SK-N-SH (cell line): ENCODE measurements at regions not wholly inside any gene's neighbourhood (a gene's known extent, or its start where the extent isn't known, plus 50 kb on each side); places are given as distances from the start of the nearest gene placed in this dataset.

Experiments used
- CTCF ChIA-PET: fragments of 300-600, 350-600 bp; formaldehyde crosslinking; extraction: SDS; loops from one replicate; lab custom pipeline; 2021; lab: Yijun Ruan, JAX
- POLR2A ChIA-PET: fragments of 350-600 bp; sonication (Branson Sonifier 250); formaldehyde crosslinking; extraction: SDS; loops from one replicate; lab custom pipeline; 2020; ENCODE audit warnings: antibody characterized with exemption, inconsistent platforms; lab: Yijun Ruan, JAX
- DNase-seq: peaks from one replicate; pipeline ENCODE4 v3.0.0; 2012
- H2AFZ ChIP-seq: fragments of 200-600 bp; sonication (generic); 2 replicates; pipeline ENCODE4 v1.8.1; 2016; ENCODE audit warnings: antibody characterized with exemption, mild to moderate bottlenecking, low read depth
- H3F3A ChIP-seq: fragments of 200-600 bp; sonication (generic); replicated peaks from 2 replicates; pipeline ENCODE3; 2016; ENCODE audit warnings: antibody characterized with exemption, mild to moderate bottlenecking; ENCODE audit not compliant: insufficient read depth
- H3K27ac ChIP-seq, 2 experiments: fragments of 200-500 bp in 1 of 2; fragments of 200-600 bp in 1 of 2; sonication (Bioruptor generic) in 1 of 2; sonication (generic), shearing (Covaris generic) in 1 of 2; 2 replicates each; pipeline versions ENCODE4 v1.5.1 to v1.6.1; 2014 to 2016; ENCODE audit warnings: low read depth in 2 of 2, inconsistent platforms in 1 of 2, low read length in 1 of 2, mild to moderate bottlenecking in 1 of 2, mixed read lengths in 1 of 2
- H3K27me3 ChIP-seq: fragments of 200-600 bp; sonication (generic), shearing (Covaris generic); 2 replicates; pipeline ENCODE4 v1.6.1; 2016; ENCODE audit warnings: mixed run types; ENCODE audit not compliant: insufficient read depth
- H3K36me3 ChIP-seq, 2 experiments: fragments of 200-500 bp in 1 of 2; fragments of 200-600 bp in 1 of 2; sonication (Bioruptor generic) in 1 of 2; sonication (generic) in 1 of 2; replicated peaks in 1 of 2; 2 replicates each; pipeline versions ENCODE3 to v1.5.1; 2014 to 2016; ENCODE audit warnings: low read length in 1 of 2, mild to moderate bottlenecking in 1 of 2; ENCODE audit not compliant: insufficient read depth in 2 of 2, control insufficient read depth in 1 of 2
- H3K4me1 ChIP-seq, 2 experiments: fragments of 200-500 bp in 1 of 2; fragments of 200-600 bp in 1 of 2; sonication (Bioruptor generic) in 1 of 2; sonication (generic), shearing (Covaris generic) in 1 of 2; 2 replicates each; pipeline versions ENCODE4 v1.5.1 to v1.6.1; 2014 to 2016; ENCODE audit warnings: low read depth in 1 of 2, low read length in 1 of 2, mixed run types in 1 of 2; ENCODE audit not compliant: insufficient read depth in 2 of 2, control insufficient read depth in 1 of 2
- H3K4me2 ChIP-seq: fragments of 200-600 bp; sonication (generic), shearing (Covaris generic); 2 replicates; pipeline ENCODE4 v1.6.1; 2017; ENCODE audit warnings: mixed run types
- H3K4me3 ChIP-seq, 2 experiments: fragments of 200-500 bp in 1 of 2; fragments of 200-600 bp in 1 of 2; sonication (Bioruptor generic) in 1 of 2; sonication (generic), shearing (Covaris generic) in 1 of 2; 2 replicates each; pipeline versions ENCODE4 v1.5.1 to v1.8.1; 2014 to 2016; ENCODE audit warnings: low read depth in 2 of 2, inconsistent platforms in 1 of 2, low read length in 1 of 2, mild to moderate bottlenecking in 1 of 2, mixed read lengths in 1 of 2, moderate library complexity in 1 of 2
- H3K79me2 ChIP-seq: fragments of 200-600 bp; sonication (generic); 2 replicates; pipeline ENCODE4 v1.8.1; 2017; ENCODE audit warnings: mild to moderate bottlenecking; ENCODE audit not compliant: insufficient read depth
- H3K9ac ChIP-seq: fragments of 200-600 bp; sonication (generic); 2 replicates; pipeline ENCODE4 v1.6.1; 2017; ENCODE audit warnings: mixed run types
- H3K9me2 ChIP-seq: fragments of 200-600 bp; sonication (generic); 2 replicates; pipeline ENCODE4 v1.6.1; 2017; ENCODE audit warnings: mixed run types
- H3K9me3 ChIP-seq: fragments of 200-600 bp; sonication (generic); 2 replicates; pipeline ENCODE4 v1.6.1; 2017; ENCODE audit warnings: mixed run types, mild to moderate bottlenecking, moderate library complexity
- H4K20me1 ChIP-seq: fragments of 200-600 bp; sonication (generic); 2 replicates; pipeline ENCODE4 v1.6.1; 2017; ENCODE audit warnings: mild to moderate bottlenecking, mixed run types; ENCODE audit not compliant: insufficient read depth
- CTCF ChIP-seq: fragments of 200-600 bp; sonication (generic); IDR thresholded peaks from 2 replicates; pipeline ENCODE4 v1.6.1; 2017; ENCODE audit warnings: antibody characterized with exemption, mild to moderate bottlenecking, moderate library complexity
- EP300 ChIP-seq, 2 experiments: IDR thresholded peaks; 2 replicates each; pipeline versions ENCODE4 v1.4.0 to v1.6.1; 2012; ENCODE audit warnings: borderline replicate concordance in 1 of 2, low read depth in 1 of 2, low read length in 1 of 2
- FOXJ3 ChIP-seq: sonication (generic); formaldehyde crosslinking; IDR thresholded peaks from 2 replicates; pipeline ENCODE4 v1.5.1; 2020; ENCODE audit warnings: mild to moderate bottlenecking, missing genetic modification reagents
- GATA2 ChIP-seq: sonication (generic); formaldehyde crosslinking; IDR thresholded peaks from 2 replicates; pipeline ENCODE4 v1.5.0; 2020; ENCODE audit warnings: mild to moderate bottlenecking, missing genetic modification reagents
- IRF3 ChIP-seq: fragments of 150-350 bp; IDR thresholded peaks from 2 replicates; pipeline ENCODE4 v1.6.1; 2016; ENCODE audit warnings: mild to moderate bottlenecking, low read depth, low read length
- JUND ChIP-seq: IDR thresholded peaks from 2 replicates; pipeline ENCODE4 v1.4.0; 2012
- MAX ChIP-seq: IDR thresholded peaks from 2 replicates; pipeline ENCODE4 v1.4.0; 2012; ENCODE audit warnings: low read depth
- MEF2A ChIP-seq: IDR thresholded peaks from 2 replicates; pipeline ENCODE4 v1.4.0; 2012; ENCODE audit warnings: low read depth, borderline replicate concordance
- MXI1 ChIP-seq: IDR thresholded peaks from 2 replicates; pipeline ENCODE4 v1.6.1; 2012; ENCODE audit warnings: mild to moderate bottlenecking, low read depth, low read length, improper control_type of control experiment
- NFIC ChIP-seq: IDR thresholded peaks from 2 replicates; pipeline ENCODE4 v1.4.0; 2012; ENCODE audit warnings: borderline replicate concordance
- POLR2AphosphoS5 ChIP-seq: IDR thresholded peaks from 2 replicates; pipeline ENCODE4 v1.6.1; 2012; ENCODE audit warnings: low read depth, low read length
- RAD21 ChIP-seq: IDR thresholded peaks from 2 replicates; pipeline ENCODE4 v1.6.1; 2012; ENCODE audit warnings: mild to moderate bottlenecking, low read length
- REST ChIP-seq: IDR thresholded peaks from 2 replicates; pipeline ENCODE4 v1.6.1; 2012; ENCODE audit warnings: mild to moderate bottlenecking, low read depth, low read length, moderate library complexity
- RXRA ChIP-seq: IDR thresholded peaks from 2 replicates; pipeline ENCODE4 v1.4.0; 2012; ENCODE audit warnings: low read depth, mild to moderate bottlenecking, borderline replicate concordance
- SIN3A ChIP-seq: IDR thresholded peaks from 2 replicates; pipeline ENCODE4 v1.6.1; 2012; ENCODE audit warnings: low read depth, mild to moderate bottlenecking, low read length, moderate library complexity, borderline replicate concordance
- TAF1 ChIP-seq: IDR thresholded peaks from 2 replicates; pipeline ENCODE4 v1.6.1; 2012; ENCODE audit warnings: low read depth, mild to moderate bottlenecking, low read length, moderate library complexity, borderline replicate concordance
- YY1 ChIP-seq: IDR thresholded peaks from 2 replicates; pipeline ENCODE4 v1.4.0; 2012; ENCODE audit warnings: low read depth, mild to moderate bottlenecking
- WGBS: methylation state at CpG from one replicate; pipeline ENCODE4 v1.1.6; 2017; ENCODE audit warnings: low lambda C conversion rate; 5-methylcytosine and 5-hydroxymethylcytosine counted together

GRCh38 chr1:78355656-78356055 is 135.1 kb upstream of the PTGFR start:
- POLR2A ChIA-PET = no interaction called here
- H2AFZ ChIP-seq = 0 out of 2 replicates have a peak overlapping the region, but pooled peaks have one; percentile 51
- TF ChIP-seq MAX = no peak
- no peak for TF ChIP-seq TAF1
- TF ChIP-seq RAD21 = no peak
- TF ChIP-seq FOXJ3 = no peak
- no peak for TF ChIP-seq MEF2A
- no peak for TF ChIP-seq POLR2AphosphoS5
- no peak for TF ChIP-seq RXRA
- TF ChIP-seq EP300 (IDR thresholded peaks at IDR 0.05; ENCODE audit: borderline replicate concordance in 1 of 2, low read depth in 1 of 2, low read length in 1 of 2) = no peak
- TF ChIP-seq CTCF = no peak
- TF ChIP-seq YY1 = no peak
- TF ChIP-seq SIN3A = no peak
- TF ChIP-seq MXI1 = no peak
- TF ChIP-seq JUND = no peak
- no peak for TF ChIP-seq NFIC
- TF ChIP-seq IRF3 = no peak
- TF ChIP-seq GATA2 (CRISPR knock-in tag) = no peak
- no peak for TF ChIP-seq REST

More at GRCh38 chr1:78355656-78356055, 135.1 kb upstream of the PTGFR start:
- no peaks in the 10 kb centered on the region for H3K9me2 ChIP-seq
- H3K79me2 ChIP-seq = no peaks in the 10 kb centered on the region
- no peak for DNase-seq
- no peaks in the 10 kb centered on the region for H4K20me1 ChIP-seq
- no peaks in the 10 kb centered on the region; a peak in 2 of 4 replicates for H3K4me1 ChIP-seq
- H3K27ac ChIP-seq = no peak overlapping the region; a peak in 1 of 4 replicates
- no peaks in the 10 kb centered on the region for H3F3A ChIP-seq
- no peak overlapping the region for H3K4me3 ChIP-seq
- H3K4me2 ChIP-seq = no peak overlapping the region
- no peaks in the 10 kb centered on the region for H3K9me3 ChIP-seq
- no peaks in the 10 kb centered on the region for H3K27me3 ChIP-seq
- WGBS = 61% methylated on average over 1 of the region's 1 CpG
- H3K36me3 ChIP-seq = no peaks in the 10 kb centered on the region
- CTCF ChIA-PET = interaction anchor here (1.5 kb wide), 2 partner anchors 13 to 19 kb away, joined by 3 to 4 read pairs; no protein-coding TSS in a partner anchor
- no peak overlapping the region for H3K9ac ChIP-seq
